Tibial nerve (tissue), 3 donors: ENCODE measurements at regions not wholly inside any gene's neighbourhood (a gene's known extent, or its start where the extent isn't known, plus 50 kb on each side); places are given as distances from the start of the nearest gene placed in this dataset.

ENCODE experiments used
- CTCF ChIP-seq, 5 experiments: fragments of 200-600 bp in 3 of 5; fragments of 450-650 bp in 2 of 5; sonication (generic) in 3 of 5; IDR thresholded peaks; one replicate each; pipeline ENCODE4 v1.5.1; 2016 to 2019; ENCODE audit warnings: antibody characterized with exemption in 5 of 5, mild to moderate bottlenecking in 3 of 5, moderate library complexity in 2 of 5
- POLR2A ChIP-seq, 2 donors: fragments of 450-650 bp; IDR thresholded peaks; one replicate each; pipeline ENCODE4 v1.6.1; 2017; ENCODE audit warnings: antibody characterized with exemption in 2 of 2, mild to moderate bottlenecking in 2 of 2, moderate library complexity in 2 of 2

GRCh38 chr3:30358871-30359270 is 247.5 kb upstream of the TGFBR2 start:
- TF ChIP-seq POLR2A (IDR thresholded peaks at IDR 0.05) (no peak), CTCF (IDR thresholded peaks at IDR 0.05) (no peak)
